ENCODE measurements at regions not wholly inside any gene's neighbourhood (a gene's known extent, or its start where the extent isn't known, plus 50 kb on each side); places are given as distances from the start of the nearest gene placed in this dataset.
"Not testable (repeated sequence)": the region's sequence is repeated elsewhere in the genome, so short reads cannot be mapped to it uniquely, and the experiment has no call there.

DNA sequence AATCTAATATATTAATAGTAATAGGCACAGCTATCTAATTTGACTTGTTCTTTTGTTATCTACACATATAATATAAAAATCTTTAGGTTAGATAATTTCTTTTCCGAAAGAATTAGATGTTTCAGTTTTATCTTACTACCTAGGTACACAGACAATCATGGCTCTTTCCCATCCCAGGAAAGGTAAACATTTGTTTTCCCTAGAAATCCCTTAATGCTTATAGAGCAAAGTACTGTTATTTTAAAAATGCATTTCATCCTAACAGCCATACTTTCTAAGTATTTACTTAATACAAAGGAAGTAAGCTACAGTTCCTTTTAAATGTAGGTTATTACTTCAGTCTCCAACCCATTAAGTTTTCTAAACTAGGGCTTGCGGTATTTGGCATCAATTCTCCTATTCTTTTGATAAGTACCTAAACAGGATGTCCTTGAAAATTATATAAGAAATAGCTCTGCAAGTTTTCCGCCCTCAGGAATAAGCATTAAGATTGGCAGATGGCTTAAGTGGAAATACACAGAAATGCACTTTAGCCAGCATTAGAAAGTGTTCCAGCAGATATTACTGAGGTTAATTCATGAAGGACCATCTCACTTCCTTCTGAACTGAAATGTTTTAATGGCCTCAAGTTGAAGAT is 616.2 kb upstream of the SPRY2 start:
- Mint-ChIP-seq H3K27me3 (ENCODE audit: low read depth in 3 of 3) (peaks cover 2 to 4% (median 3%) of the 10 kb centered on the region in 3 donors), H3K4me1 (peaks cover 3% of the 10 kb centered on the region in 2 donors), H3K36me3 (no peaks in the 10 kb centered on the region), H3K27ac (no peak overlapping the region), H3K9me3 (no peaks in the 10 kb centered on the region), H3K4me3 (no peak overlapping the region)
- no peak for DNase-seq

DNA sequence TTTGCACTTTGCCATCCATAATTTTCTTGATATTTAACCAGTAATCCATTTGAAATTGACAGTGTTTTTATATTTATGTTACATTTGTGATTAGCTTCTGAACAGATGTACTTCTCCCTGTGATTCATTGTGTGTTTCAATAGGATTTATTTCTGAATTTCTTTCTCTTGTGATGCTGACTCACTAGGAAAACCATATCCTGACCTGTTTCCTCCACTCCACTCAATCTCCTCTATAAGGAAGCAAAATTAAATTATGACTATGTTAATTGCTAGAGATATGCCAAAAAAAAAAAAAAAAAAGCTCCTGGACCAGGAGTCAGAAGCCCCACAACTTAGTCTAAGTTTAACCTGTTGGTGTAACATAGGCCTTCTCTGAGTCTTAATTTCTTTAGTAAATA is 614.6 kb upstream of the SPRY2 start:
- Mint-ChIP-seq H3K27ac (no peak overlapping the region), H3K9me3 (no peaks in the 10 kb centered on the region), H3K36me3 (peaks cover 0 to under 1% (median 0%) of the 10 kb centered on the region in 3 donors), H3K4me3 (no peak overlapping the region), H3K4me1 (peaks cover 6 to 16% of the 10 kb centered on the region in 2 donors), H3K27me3 (ENCODE audit: low read depth in 3 of 3) (peaks cover 0 to 4% (median 2%) of the 10 kb centered on the region in 3 donors)
- DNase-seq: no peak

DNA sequence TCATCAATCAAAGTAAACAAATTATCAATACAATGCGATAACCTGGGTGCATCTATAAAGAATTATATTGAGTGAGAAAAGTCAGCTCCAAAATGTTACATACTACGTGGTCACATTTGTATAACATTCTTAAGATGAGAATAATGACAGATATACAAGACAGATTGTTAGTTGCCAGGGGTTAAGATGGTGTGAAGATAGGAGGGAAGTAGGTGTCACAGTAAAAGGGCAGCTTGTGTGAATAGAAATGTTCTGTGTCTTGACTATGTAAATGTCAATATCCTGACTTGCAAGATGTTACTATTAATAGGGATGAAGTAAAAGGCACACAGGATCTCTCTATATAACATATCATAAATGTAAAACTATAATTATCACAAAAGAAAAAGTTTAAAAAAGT is 611.2 kb upstream of the SPRY2 start:
- Mint-ChIP-seq H3K27ac (no peak overlapping the region), H3K27me3 (ENCODE audit: low read depth in 3 of 3) (peaks cover 0 to 2% (median 0%) of the 10 kb centered on the region in 3 donors), H3K36me3 (peaks cover 0 to 5% (median 0%) of the 10 kb centered on the region in 3 donors), H3K4me1 (peaks cover 6 to 16% of the 10 kb centered on the region in 2 donors), H3K4me3 (peak overlapping the region in 1 of 5 donors; percentile 8), H3K9me3 (no peaks in the 10 kb centered on the region)
- DNase-seq: peak; percentile 5 to 42 (median 10)

DNA sequence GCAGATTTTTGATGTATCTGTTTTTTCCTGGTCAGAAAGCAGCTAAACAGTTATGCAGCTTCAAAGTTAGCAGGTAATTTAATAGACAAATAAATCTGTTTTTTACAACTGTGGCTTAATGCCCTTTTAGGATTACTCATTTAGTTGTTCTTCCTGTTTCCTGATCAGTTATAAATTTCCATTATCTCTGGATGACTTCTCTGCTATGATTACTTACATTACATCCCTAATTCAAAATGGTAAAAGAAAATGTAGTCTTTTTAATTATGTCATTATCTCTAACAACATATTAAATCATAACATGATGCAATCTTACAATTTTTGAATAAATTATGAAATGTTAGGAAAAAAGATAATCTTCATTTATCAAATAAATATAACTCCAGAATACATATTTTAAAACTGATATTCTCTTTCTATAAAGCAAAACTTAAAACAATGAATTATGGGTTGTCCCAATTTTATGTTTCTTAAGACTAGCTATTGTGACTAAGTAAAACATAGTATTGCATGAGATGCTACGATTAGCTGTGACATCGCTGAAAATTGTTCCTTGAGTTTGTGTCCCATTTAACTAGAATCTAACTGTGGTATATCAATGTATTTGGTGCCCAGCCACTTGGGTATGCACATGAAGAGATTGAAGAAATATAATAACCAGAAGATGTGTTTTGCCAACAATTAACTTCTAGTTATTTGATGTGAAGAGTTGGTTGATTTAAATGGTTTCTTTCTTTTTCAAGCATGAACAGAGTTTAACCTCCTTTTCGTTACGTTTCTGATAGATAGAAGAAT is 605.3 kb upstream of the SPRY2 start:
- Mint-ChIP-seq H3K9me3 (no peaks in the 10 kb centered on the region), H3K27ac (no peak overlapping the region), H3K4me3 (no peak overlapping the region), H3K4me1 (peaks cover 0 to 3% of the 10 kb centered on the region in 2 donors), H3K27me3 (ENCODE audit: low read depth in 3 of 3) (peaks cover 0 to 2% (median 0%) of the 10 kb centered on the region in 3 donors), H3K36me3 (peaks cover 0 to 10% (median 0%) of the 10 kb centered on the region in 3 donors)
- no peak for DNase-seq

DNA sequence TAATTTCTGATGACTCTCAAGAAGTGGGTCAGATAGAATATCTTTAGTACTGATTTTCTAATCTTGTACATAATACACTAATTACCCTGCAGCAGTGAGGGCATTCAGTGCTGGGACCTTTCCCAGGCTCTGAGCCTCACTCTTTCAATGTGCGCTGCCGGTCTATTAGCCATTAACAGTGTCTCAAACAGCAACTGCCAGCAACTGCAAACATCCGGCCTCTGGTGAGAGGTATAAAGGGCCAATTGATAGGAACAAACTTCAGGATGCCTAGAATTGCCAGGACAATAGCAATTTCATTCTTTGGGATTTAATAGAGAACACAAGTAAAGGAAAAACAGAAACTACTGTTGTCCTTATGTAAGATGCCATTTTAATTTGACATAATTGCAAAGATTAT is 604.4 kb upstream of the SPRY2 start:
- no peaks in the 10 kb centered on the region for H3K9me3 Mint-ChIP-seq
- no peaks in the 10 kb centered on the region for H3K4me1 Mint-ChIP-seq

DNA sequence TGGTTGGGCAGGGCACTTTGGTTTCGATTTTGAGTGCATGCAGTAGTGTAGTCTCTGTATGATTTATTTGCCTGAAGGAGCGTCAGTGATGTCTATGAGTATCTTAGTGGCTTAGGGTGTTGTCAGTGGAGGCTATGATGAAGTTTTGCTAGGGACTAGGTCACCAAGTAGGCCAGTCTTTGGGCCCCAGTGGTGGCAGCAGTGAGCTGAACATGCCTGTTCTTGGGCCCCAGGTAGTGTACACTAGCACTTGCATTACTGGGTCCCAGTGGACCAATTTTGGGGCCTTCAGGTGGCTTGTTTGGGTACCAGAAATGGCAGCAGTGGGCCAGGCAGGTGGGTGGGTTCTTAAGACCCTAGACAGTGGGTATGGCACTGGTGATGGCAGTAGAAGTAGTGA is 598.7 kb upstream of the SPRY2 start:
- Mint-ChIP-seq H3K36me3 (peaks cover 0 to 10% (median 0%) of the 10 kb centered on the region in 3 donors), H3K27me3 (ENCODE audit: low read depth in 3 of 3) (peaks cover 0 to 2% (median 1%) of the 10 kb centered on the region in 3 donors), H3K9me3 (no peaks in the 10 kb centered on the region), H3K27ac (no peak overlapping the region), H3K4me1 (no peaks in the 10 kb centered on the region), H3K4me3 (no peak overlapping the region)
- DNase-seq: no peak

More for the DNA sequence above, 604.4 kb upstream of the SPRY2 start:
- no peak overlapping the region for H3K27ac Mint-ChIP-seq
- no peak for DNase-seq
- H3K36me3 Mint-ChIP-seq: peaks cover 0 to 8% (median 0%) of the 10 kb centered on the region in 3 donors
- H3K4me3 Mint-ChIP-seq: no peak overlapping the region
- H3K27me3 Mint-ChIP-seq (ENCODE audit: low read depth in 3 of 3): peaks cover 0 to 2% (median 0%) of the 10 kb centered on the region in 3 donors

DNA sequence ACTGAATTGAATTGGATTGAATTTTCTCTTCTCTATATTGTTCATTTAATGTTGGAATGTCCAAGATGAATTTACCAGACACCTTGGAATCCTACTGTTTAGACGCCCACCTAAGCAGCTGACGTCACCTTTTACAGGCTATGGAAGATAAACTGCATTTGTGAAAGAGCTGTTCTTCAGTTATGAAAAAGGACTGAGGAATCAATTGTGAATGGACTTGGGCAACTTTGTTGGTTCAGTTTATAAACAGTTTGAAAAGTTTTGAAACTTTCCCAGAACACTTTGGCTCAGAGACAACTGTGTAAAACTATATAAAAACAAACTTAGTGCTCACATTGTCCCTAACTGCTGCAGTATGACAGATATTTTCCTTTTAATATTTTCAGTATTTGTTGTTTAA is 590.8 kb upstream of the SPRY2 start:
- Mint-ChIP-seq H3K36me3 (no peaks in the 10 kb centered on the region), H3K27me3 (ENCODE audit: low read depth in 3 of 3) (no peaks in the 10 kb centered on the region), H3K4me3 (no peak overlapping the region), H3K4me1 (no peaks in the 10 kb centered on the region), H3K9me3 (no peaks in the 10 kb centered on the region), H3K27ac (no peak overlapping the region)
- DNase-seq: no peak

DNA sequence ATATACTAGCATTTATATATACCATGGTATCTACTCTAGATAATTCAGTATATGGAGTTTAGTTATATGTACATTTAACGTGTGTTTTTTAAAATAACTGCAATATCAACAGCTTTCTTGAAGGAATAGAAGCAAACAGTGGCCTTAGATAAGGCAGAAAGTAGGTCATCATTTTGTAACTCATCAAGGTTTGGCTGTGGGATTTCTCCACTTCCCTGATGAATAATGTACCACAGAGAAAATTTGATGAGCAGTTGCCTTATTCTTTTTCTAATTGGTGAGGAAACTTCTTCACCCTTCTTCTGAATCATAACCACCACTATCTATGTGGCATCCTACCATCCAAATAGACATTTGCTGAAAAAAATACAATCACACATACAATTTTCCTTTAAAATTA is 590.2 kb upstream of the SPRY2 start:
- H3K4me3 Mint-ChIP-seq: no peak overlapping the region
- H3K36me3 Mint-ChIP-seq: no peaks in the 10 kb centered on the region

DNA sequence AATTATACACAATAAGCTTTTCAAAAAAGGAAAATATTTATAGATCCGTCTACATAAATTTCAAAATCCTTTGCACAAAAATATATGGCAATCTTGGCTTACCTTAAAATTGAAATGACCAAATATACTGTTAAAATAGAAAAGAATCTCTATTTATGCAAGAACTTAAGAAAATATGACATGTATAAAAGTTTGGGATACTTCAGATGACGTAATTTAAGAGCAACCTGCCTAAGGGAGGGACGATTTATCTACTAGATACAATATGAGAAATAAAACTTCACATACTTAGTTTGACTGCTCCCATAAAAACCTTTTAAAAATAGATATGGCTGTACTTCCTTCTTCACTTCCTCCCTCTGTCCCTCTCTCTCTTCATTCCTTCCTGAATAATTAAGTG is 587.3 kb upstream of the SPRY2 start:
- Mint-ChIP-seq H3K36me3 (no peaks in the 10 kb centered on the region), H3K27me3 (ENCODE audit: low read depth in 3 of 3) (no peaks in the 10 kb centered on the region), H3K4me3 (no peak overlapping the region), H3K9me3 (no peaks in the 10 kb centered on the region), H3K4me1 (no peaks in the 10 kb centered on the region), H3K27ac (no peak overlapping the region)
- no peak for DNase-seq

More for the DNA sequence above, 590.2 kb upstream of the SPRY2 start:
- no peaks in the 10 kb centered on the region for H3K9me3 Mint-ChIP-seq
- H3K27me3 Mint-ChIP-seq (ENCODE audit: low read depth in 3 of 3): no peaks in the 10 kb centered on the region
- no peak overlapping the region for H3K27ac Mint-ChIP-seq
- H3K4me1 Mint-ChIP-seq: no peaks in the 10 kb centered on the region
- DNase-seq: no peak

DNA sequence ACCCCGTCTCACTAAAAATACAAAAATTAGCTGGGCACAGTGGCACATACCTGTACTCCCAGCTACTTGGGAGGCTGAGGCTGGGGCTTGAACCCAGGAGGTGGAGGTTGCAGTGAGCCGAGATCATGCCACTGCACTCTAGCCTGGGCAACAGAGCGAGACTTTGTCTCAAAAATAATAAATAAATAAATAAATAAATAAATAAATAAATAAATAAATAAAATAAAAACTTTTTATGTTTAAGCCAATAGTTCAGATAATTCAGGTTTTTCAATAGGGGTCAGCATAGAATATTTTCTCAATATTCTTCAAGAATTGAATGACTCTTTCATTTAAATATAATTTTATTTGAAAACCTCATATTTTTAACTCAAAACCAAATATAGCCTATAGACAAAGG is 585.1 kb upstream of the SPRY2 start:
- not testable (repeated sequence) for H3K9me3 Mint-ChIP-seq; H3K27ac Mint-ChIP-seq; H3K27me3 Mint-ChIP-seq (ENCODE audit: low read depth in 3 of 3); DNase-seq; H3K4me1 Mint-ChIP-seq; H3K4me3 Mint-ChIP-seq; H3K36me3 Mint-ChIP-seq

DNA sequence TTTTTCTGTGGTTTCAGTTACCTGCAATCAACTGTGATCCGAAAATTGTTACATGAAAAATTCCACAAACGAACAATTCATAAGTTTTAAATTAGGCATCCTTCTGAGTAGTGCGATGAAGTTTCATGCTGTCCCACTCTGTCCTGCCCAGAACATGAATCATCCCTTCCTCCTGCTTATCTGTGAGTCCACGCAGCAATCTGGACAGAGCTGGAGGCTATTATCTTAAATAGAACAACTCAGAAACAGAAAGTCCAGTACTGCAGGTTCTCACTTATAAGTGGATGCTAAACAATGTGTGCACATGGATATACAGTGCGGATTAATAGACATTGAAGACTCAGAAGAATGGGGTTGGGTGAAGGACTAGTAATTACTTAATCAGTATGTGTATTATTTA is 583.7 kb upstream of the SPRY2 start:
- Mint-ChIP-seq H3K4me1 (no peaks in the 10 kb centered on the region), H3K36me3 (no peaks in the 10 kb centered on the region), H3K27ac (no peak overlapping the region), H3K9me3 (no peaks in the 10 kb centered on the region), H3K4me3 (no peak overlapping the region), H3K27me3 (ENCODE audit: low read depth in 3 of 3) (no peaks in the 10 kb centered on the region)
- no peak for DNase-seq

DNA sequence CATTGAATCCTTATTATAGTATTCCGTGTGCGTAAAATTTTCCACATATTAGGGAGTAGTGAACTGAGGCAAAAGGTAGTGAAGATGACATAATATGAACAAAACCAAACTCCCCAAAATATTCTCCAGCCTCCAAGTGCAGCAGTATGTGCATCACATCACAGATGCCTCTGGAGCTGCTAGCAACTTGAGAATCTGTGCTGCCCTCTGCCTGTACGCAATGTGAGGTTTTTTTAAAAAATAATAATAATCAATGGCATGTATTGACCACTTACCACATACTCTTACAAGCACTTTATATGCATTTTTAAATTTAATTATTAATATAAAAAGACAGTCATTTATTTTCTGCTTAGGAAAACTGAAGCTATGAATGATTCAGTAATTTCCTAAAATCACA is 583.0 kb upstream of the SPRY2 start:
- H3K36me3 Mint-ChIP-seq: no peaks in the 10 kb centered on the region
- H3K9me3 Mint-ChIP-seq: no peaks in the 10 kb centered on the region
- no peak overlapping the region for H3K27ac Mint-ChIP-seq
- H3K27me3 Mint-ChIP-seq (ENCODE audit: low read depth in 3 of 3): no peaks in the 10 kb centered on the region
- peak in 2 of 3 donors; percentile 4 to 6 for DNase-seq
- H3K4me3 Mint-ChIP-seq: no peak overlapping the region
- H3K4me1 Mint-ChIP-seq: no peaks in the 10 kb centered on the region

DNA sequence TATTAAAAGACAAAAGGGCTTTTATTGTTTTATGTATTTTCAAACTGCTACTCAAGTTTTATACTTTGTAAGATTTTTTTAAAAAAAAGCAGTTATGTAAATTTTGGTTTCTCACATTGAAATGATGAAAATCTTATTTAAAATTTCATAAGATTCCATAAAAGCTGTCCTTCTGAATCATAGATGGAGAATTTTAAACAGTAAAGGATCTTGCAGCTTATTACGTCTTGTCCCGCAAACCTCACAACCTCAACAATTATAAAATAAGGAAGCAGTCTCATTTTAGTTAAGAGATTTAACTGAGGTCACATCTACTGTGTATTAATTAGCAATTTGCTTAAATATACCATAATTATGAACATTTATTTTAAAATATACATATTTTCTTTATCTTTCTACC is 581.0 kb upstream of the SPRY2 start:
- H3K36me3 Mint-ChIP-seq: no peaks in the 10 kb centered on the region
- no peak for DNase-seq
- H3K27me3 Mint-ChIP-seq (ENCODE audit: low read depth in 3 of 3): no peaks in the 10 kb centered on the region
- H3K4me1 Mint-ChIP-seq: no peaks in the 10 kb centered on the region
- H3K4me3 Mint-ChIP-seq: no peak overlapping the region
- H3K27ac Mint-ChIP-seq: no peak overlapping the region
- H3K9me3 Mint-ChIP-seq: no peaks in the 10 kb centered on the region

DNA sequence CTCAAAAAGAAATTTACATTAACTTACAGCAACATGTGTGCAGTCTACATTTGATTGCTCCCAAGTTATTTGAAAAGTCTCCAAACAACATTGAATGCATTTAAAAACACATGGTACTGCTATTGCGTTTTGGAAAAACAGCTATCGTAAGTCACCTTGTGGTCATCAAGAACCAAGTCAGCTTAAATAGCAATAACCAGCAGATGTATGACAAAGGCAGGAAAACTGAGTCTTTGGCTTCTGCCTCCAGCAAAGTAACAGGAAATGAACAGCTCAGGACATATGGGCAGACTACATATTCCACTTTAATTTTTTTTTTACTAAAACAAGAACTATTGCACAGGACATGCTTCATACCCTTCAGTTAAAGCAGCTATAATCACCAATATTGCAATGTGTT is 580.6 kb upstream of the SPRY2 start:
- Mint-ChIP-seq H3K27ac (no peak overlapping the region), H3K27me3 (ENCODE audit: low read depth in 3 of 3) (no peaks in the 10 kb centered on the region), H3K4me1 (no peaks in the 10 kb centered on the region), H3K36me3 (no peaks in the 10 kb centered on the region), H3K4me3 (no peak overlapping the region), H3K9me3 (no peaks in the 10 kb centered on the region)
- DNase-seq: no peak

Measured in immature natural killer cell (primary cell).